ENCODE measurements at regions not wholly inside any gene's neighbourhood (a gene's known extent, or its start where the extent isn't known, plus 50 kb on each side); places are given as distances from the start of the nearest gene placed in this dataset.

- TF ChIP-seq, protein P1, sequence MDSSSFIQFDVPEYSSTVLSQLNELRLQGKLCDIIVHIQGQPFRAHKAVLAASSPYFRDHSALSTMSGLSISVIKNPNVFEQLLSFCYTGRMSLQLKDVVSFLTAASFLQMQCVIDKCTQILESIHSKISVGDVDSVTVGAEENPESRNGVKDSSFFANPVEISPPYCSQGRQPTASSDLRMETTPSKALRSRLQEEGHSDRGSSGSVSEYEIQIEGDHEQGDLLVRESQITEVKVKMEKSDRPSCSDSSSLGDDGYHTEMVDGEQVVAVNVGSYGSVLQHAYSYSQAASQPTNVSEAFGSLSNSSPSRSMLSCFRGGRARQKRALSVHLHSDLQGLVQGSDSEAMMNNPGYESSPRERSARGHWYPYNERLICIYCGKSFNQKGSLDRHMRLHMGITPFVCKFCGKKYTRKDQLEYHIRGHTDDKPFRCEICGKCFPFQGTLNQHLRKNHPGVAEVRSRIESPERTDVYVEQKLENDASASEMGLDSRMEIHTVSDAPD (CRISPR knock-in tag; IDR thresholded peaks at IDR 0.05) = no peak
- TF ChIP-seq FOSL1 (tag; conservative IDR thresholded peaks at IDR 0.05) = no peak
- no peak for TF ChIP-seq CHD2 (IDR thresholded peaks at IDR 0.05; ENCODE audit: low read depth, low read length)
- no peak for TF ChIP-seq CHD1 (IDR thresholded peaks at IDR 0.05; ENCODE audit: low read length)
- peak; percentile 92; the same call in 1 of the 2 replicates for TF ChIP-seq POLR2AphosphoS5 (IDR thresholded peaks at IDR 0.05; ENCODE audit: control insufficient read depth, insufficient read depth, low read depth, low read length)
- TF ChIP-seq ZZZ3 (IDR thresholded peaks at IDR 0.05) = no peak
- peak; percentile 10 for TF ChIP-seq HDAC3 (IDR thresholded peaks at IDR 0.05; ENCODE audit: borderline replicate concordance, partially characterized antibody)
- no peak for TF ChIP-seq HDGF (IDR thresholded peaks at IDR 0.05)
- no peak for TF ChIP-seq ZBTB7A (IDR thresholded peaks at IDR 0.05; ENCODE audit: borderline replicate concordance, control insufficient read depth, low read depth, low read length)
- no peak for TF ChIP-seq MAFK (IDR thresholded peaks at IDR 0.05; ENCODE audit: low read length)
- TF ChIP-seq ZBED1 (IDR thresholded peaks at IDR 0.05) = no peak
- TF ChIP-seq ZNF140 (CRISPR knock-in tag; IDR thresholded peaks at IDR 0.05) = no peak
- TF ChIP-seq ZNF217 (CRISPR knock-in tag; IDR thresholded peaks at IDR 0.05) = no peak
- TF ChIP-seq POLR2AphosphoS2 (IDR thresholded peaks at IDR 0.05; ENCODE audit: low read length) = no peak
- TF ChIP-seq ESRRA (IDR thresholded peaks at IDR 0.05; ENCODE audit: borderline replicate concordance, low read depth) = no peak
- TF ChIP-seq NONO (IDR thresholded peaks at IDR 0.05; ENCODE audit: low read depth in 2 of 2, low read length in 1 of 2) = peak in 1 of 2 experiments; percentile 20; a peak in 1 of 4 replicates
- TF ChIP-seq NR1H2 (CRISPR knock-in tag; IDR thresholded peaks at IDR 0.05) = no peak
- no peak for TF ChIP-seq ARID2 (IDR thresholded peaks at IDR 0.05)
- TF ChIP-seq XRCC3 (IDR thresholded peaks at IDR 0.05) = no peak
- no peak for TF ChIP-seq ZC3H4 (CRISPR knock-in tag; IDR thresholded peaks at IDR 0.05; ENCODE audit: borderline replicate concordance)
- no peak for TF ChIP-seq GABPB1 (CRISPR knock-in tag; IDR thresholded peaks at IDR 0.05)
- no peak for TF ChIP-seq RAD21 (CRISPR knock-in tag; conservative IDR thresholded peaks at IDR 0.05 in 1 of 2, IDR thresholded peaks at IDR 0.05 in 1 of 2)
- peak; percentile 5; the same call in 1 of the 2 replicates for TF ChIP-seq STAT5A (IDR thresholded peaks at IDR 0.05; ENCODE audit: borderline replicate concordance, low read length)
- no peak for TF ChIP-seq PHB2 (IDR thresholded peaks at IDR 0.05; ENCODE audit: low read depth)
- TF ChIP-seq RBFOX2 (IDR thresholded peaks at IDR 0.05; ENCODE audit: low read depth, low read length) = peak; percentile 55
- TF ChIP-seq YY1 (IDR thresholded peaks at IDR 0.05; ENCODE audit: borderline replicate concordance in 1 of 3, control insufficient read depth in 1 of 3, extremely low read depth in 1 of 3, insufficient read depth in 3 of 3, insufficient read length in 1 of 3, insufficient replicate concordance in 2 of 3, low read depth in 1 of 3, low read length in 2 of 3) = no peak
- TF ChIP-seq U2AF2 (optimal IDR thresholded peaks at IDR 0.05; ENCODE audit: low read depth, low read length) = no peak
- TF ChIP-seq XRCC5 (IDR thresholded peaks at IDR 0.05; ENCODE audit: low read depth, low read length) = no peak
- TF ChIP-seq THRAP3 (IDR thresholded peaks at IDR 0.05; ENCODE audit: borderline replicate concordance) = peak; percentile 96
- TF ChIP-seq POLR2G (IDR thresholded peaks at IDR 0.05; ENCODE audit: low read depth, low read length) = peak; percentile 6; the same call in 1 of the 2 replicates
Observed at GRCh38 chr4:141331534-141332358, 111.1 kb downstream of the ZNF330 start (continued).
